Liver (tissue), 3 donors: ENCODE measurements at regions not wholly inside any gene's neighbourhood (a gene's known extent, or its start where the extent isn't known, plus 50 kb on each side); places are given as distances from the start of the nearest gene placed in this dataset.

Source experiments
- CTCF ChIP-seq: fragments of 150-350 bp; IDR thresholded peaks from 2 replicates; pipeline ENCODE4 v1.5.1; 2017; ENCODE audit warnings: improper control_type of control experiment, low read depth, low read length; ENCODE audit not compliant: missing input control
- EGR1 ChIP-seq, 2 donors: IDR thresholded peaks; 2 replicates each; pipeline ENCODE4 v1.6.1; 2016 to 2018; ENCODE audit warnings: antibody characterized with exemption in 2 of 2, low read depth in 2 of 2
- JUND ChIP-seq, 2 donors: IDR thresholded peaks; 2 replicates each; pipeline ENCODE4 v1.6.1; 2016; ENCODE audit warnings: antibody characterized with exemption in 2 of 2
- MAX ChIP-seq: IDR thresholded peaks from 2 replicates; pipeline ENCODE4 v1.6.1; 2016; ENCODE audit warnings: antibody characterized with exemption
- SP1 ChIP-seq: IDR thresholded peaks from 2 replicates; pipeline ENCODE4 v1.6.1; 2018; ENCODE audit warnings: antibody characterized with exemption, mild to moderate bottlenecking
- TAF1 ChIP-seq: conservative IDR thresholded peaks from 2 replicates; pipeline ENCODE4 v1.6.1; 2016; ENCODE audit warnings: antibody characterized with exemption, mild to moderate bottlenecking
- donor health status: healthy.
- donor health status: healthy.

- no peak for TF ChIP-seq SP1
- no peak for TF ChIP-seq TAF1
- no peak for TF ChIP-seq CTCF
- TF ChIP-seq JUND (IDR thresholded peaks at IDR 0.05), result no peak
- no peak for TF ChIP-seq EGR1 (IDR thresholded peaks at IDR 0.05; ENCODE audit: low read depth in 2 of 2)
- no peak for TF ChIP-seq MAX
These were observed 327.7 kb upstream of the MANEA start for GRCh38 chr6:95249661-95250060.
